Nephron (organoid): ENCODE measurements at regions not wholly inside any gene's neighbourhood (a gene's known extent, or its start where the extent isn't known, plus 50 kb on each side); places are given as distances from the start of the nearest gene placed in this dataset.

Experiments used
- H3K27ac Mint-ChIP-seq, 3 experiments: 2 replicates each; pipeline ENCODE4 v1.8.0; 2020; ENCODE audit warnings: mixed read lengths in 3 of 3, mild to moderate bottlenecking in 2 of 3, moderate library complexity in 1 of 3
- H3K27me3 Mint-ChIP-seq: 2 replicates; pipeline ENCODE4 v1.8.0; 2021; ENCODE audit warnings: low read depth, mild to moderate bottlenecking, moderate library complexity, mixed read lengths
- H3K36me3 Mint-ChIP-seq: 2 replicates; pipeline ENCODE4 v1.8.0; 2020; ENCODE audit warnings: low read depth, mixed read lengths
- H3K4me1 Mint-ChIP-seq: 2 replicates; pipeline ENCODE4 v1.8.0; 2020; ENCODE audit warnings: mixed read lengths
- H3K4me3 Mint-ChIP-seq, 3 experiments: 2 replicates each; pipeline ENCODE4 v1.8.0; 2020; ENCODE audit warnings: mild to moderate bottlenecking in 3 of 3, mixed read lengths in 3 of 3, moderate library complexity in 2 of 3
- H3K9me3 Mint-ChIP-seq: 2 replicates; pipeline ENCODE4 v1.8.0; 2020; ENCODE audit warnings: mixed read lengths
- CTCF ChIP-seq, 3 experiments: fragments of 200-600 bp; sonication (generic); IDR thresholded peaks; one replicate each; pipeline ENCODE4 v1.5.0; 2021; ENCODE audit warnings: antibody characterized with exemption in 3 of 3; ENCODE audit not compliant: unreplicated experiment in 3 of 3

DNA sequence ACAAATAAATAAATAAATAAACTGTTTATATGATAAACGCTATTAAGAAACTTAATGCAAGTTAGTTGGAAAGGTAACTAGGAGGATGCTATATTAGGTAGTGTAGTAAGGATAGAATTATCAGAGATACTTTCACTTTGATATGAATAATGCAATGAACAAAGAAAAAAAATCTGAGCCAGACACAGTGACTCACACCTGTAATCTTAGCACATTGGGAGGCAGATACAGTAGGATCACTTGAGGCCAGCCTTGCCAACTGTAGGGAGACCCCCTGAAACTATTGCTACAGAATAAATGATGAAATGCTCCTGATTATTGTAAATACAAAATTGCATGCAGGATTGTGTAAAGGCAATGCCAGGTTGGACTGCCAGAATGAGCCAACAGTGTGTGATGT lies 109.2 kb downstream of the ANXA2R start:
- no peaks in the 10 kb centered on the region for H3K4me1 Mint-ChIP-seq
- no peak for TF ChIP-seq CTCF (IDR thresholded peaks at IDR 0.05; ENCODE audit: unreplicated experiment in 3 of 3)
- H3K4me3 Mint-ChIP-seq, result no peak overlapping the region
- H3K9me3 Mint-ChIP-seq, result peaks cover 14% of the 10 kb centered on the region
- H3K27ac Mint-ChIP-seq, result no peak overlapping the region
- H3K27me3 Mint-ChIP-seq, result peaks cover 14% of the 10 kb centered on the region
- no peaks in the 10 kb centered on the region for H3K36me3 Mint-ChIP-seq

DNA sequence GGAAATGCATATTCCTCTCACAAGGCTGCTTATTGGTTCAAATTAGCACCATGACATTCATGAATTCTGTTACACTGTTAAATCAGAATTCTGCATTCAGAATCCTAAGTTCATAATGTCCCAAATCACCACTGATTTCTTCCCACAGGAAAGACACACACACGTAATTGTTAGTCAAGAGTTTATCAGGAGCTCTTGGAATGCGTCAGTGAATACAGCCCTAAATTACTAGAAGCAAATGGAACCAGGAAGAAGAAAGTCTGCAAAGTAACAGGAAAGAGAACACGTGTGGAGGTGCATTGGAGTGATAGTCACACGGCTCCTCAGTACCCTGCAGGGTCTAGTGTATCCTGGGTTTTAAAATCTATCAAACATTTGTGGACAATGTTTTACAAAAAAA lies 110.2 kb downstream of the ANXA2R start:
- H3K27me3 Mint-ChIP-seq, result peaks cover 14% of the 10 kb centered on the region
- H3K4me1 Mint-ChIP-seq, result no peaks in the 10 kb centered on the region
- no peak overlapping the region for H3K27ac Mint-ChIP-seq
- no peak for TF ChIP-seq CTCF (IDR thresholded peaks at IDR 0.05; ENCODE audit: unreplicated experiment in 3 of 3)
- no peak overlapping the region for H3K4me3 Mint-ChIP-seq
- peaks cover 14% of the 10 kb centered on the region for H3K9me3 Mint-ChIP-seq
- no peaks in the 10 kb centered on the region for H3K36me3 Mint-ChIP-seq

DNA sequence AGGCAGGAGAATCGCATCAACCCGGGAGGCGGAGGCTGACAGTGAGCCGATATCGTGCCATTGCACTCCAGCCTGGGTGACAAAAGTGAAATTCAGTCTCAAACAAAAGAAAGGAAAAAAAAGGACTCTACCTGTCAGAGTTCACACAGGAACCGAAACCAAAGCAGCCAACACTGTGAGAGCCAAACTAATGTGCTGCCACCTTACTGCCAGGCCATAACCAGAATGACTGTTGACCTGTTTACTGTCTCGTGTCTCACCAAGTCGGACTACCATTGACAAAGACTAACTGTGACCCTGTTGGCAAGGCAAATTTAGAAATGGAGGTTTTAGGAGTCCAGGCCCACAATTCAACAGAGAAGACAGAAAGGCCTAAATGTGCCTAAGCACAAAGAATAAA lies 112.4 kb downstream of the ANXA2R start:
- no peak overlapping the region for H3K27ac Mint-ChIP-seq
- peaks cover 11% of the 10 kb centered on the region for H3K9me3 Mint-ChIP-seq
- H3K4me1 Mint-ChIP-seq, result no peaks in the 10 kb centered on the region
- no peak overlapping the region for H3K4me3 Mint-ChIP-seq
- TF ChIP-seq CTCF (IDR thresholded peaks at IDR 0.05; ENCODE audit: unreplicated experiment in 3 of 3), result no peak
- H3K27me3 Mint-ChIP-seq, result peaks cover 9% of the 10 kb centered on the region
- H3K36me3 Mint-ChIP-seq, result no peaks in the 10 kb centered on the region

DNA sequence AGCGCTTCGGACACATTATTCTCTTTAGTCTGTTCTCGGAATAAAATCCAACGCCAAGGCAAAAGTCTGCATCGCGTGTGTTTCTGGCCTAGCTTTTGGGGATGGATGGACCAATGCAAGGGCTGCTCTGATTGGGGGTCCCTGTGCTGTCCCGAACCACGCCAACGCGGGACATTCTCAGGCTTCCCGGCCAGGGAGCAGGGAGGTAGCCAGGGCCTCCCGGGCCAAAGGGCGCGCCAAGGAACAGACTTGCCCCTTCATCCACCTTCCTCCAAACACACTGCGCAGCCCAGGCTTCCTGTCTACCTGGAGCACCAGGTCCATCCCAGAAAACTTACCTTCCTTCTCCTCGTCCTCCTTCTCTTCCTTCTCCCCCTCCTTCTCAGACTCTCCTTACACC lies 113.0 kb upstream of the SELENOP start:
- peaks cover 4% of the 10 kb centered on the region for H3K27me3 Mint-ChIP-seq

GRCh38 chr5:42924226-42924625 lies 112.5 kb upstream of the SELENOP start:
- no peaks in the 10 kb centered on the region for H3K4me1 Mint-ChIP-seq
- no peak overlapping the region for H3K4me3 Mint-ChIP-seq
- no peak for TF ChIP-seq CTCF (IDR thresholded peaks at IDR 0.05; ENCODE audit: unreplicated experiment in 3 of 3)
- H3K27ac Mint-ChIP-seq, result no peak overlapping the region
- H3K27me3 Mint-ChIP-seq, result peaks cover 4% of the 10 kb centered on the region
- peaks cover 4% of the 10 kb centered on the region for H3K9me3 Mint-ChIP-seq
- H3K36me3 Mint-ChIP-seq, result no peaks in the 10 kb centered on the region

More for the DNA sequence above, 113.0 kb upstream of the SELENOP start:
- Mint-ChIP-seq H3K9me3 (peaks cover 4% of the 10 kb centered on the region), H3K4me1 (no peaks in the 10 kb centered on the region), H3K4me3 (no peak overlapping the region), H3K36me3 (no peaks in the 10 kb centered on the region), H3K27ac (no peak overlapping the region)
- no peak for TF ChIP-seq CTCF (IDR thresholded peaks at IDR 0.05; ENCODE audit: unreplicated experiment in 3 of 3)

DNA sequence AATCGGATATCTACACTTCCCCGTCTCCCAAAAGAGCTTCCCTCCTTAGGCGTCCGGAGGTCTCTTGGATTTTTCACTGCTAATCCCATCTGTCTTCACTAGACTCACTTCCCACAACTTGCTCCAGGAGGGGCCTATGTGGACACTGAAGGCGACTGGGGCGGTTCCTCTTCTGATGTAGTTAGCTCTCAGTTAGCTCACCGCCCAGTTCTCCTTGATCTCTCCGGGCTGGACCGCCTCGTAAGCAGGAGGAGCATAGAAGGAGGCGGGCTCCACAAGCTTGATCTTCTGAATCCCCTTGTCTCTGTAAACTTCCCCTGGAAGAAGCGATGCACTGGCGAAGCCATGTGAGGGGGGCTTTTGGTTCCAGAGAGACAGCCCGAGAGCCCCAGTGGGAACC lies 112.0 kb upstream of the SELENOP start:
- Mint-ChIP-seq H3K4me3 (no peak overlapping the region), H3K27me3 (no peaks in the 10 kb centered on the region), H3K4me1 (no peaks in the 10 kb centered on the region), H3K9me3 (peaks cover 4% of the 10 kb centered on the region), H3K36me3 (no peaks in the 10 kb centered on the region), H3K27ac (no peak overlapping the region)
- no peak for TF ChIP-seq CTCF (IDR thresholded peaks at IDR 0.05; ENCODE audit: unreplicated experiment in 3 of 3)
